Thoracic aorta (tissue), 2 donors: ENCODE measurements at regions not wholly inside any gene's neighbourhood (a gene's known extent, or its start where the extent isn't known, plus 50 kb on each side); places are given as distances from the start of the nearest gene placed in this dataset.

Experiments used
- ATAC-seq: fragments of 150-250 bp; one replicate; pipeline ENCODE4 v1.8.0; 2017; ENCODE audit warnings: low read depth; ENCODE audit not compliant: insufficient number of reproducible peaks, low FRiP score
- DNase-seq: peaks from one replicate; pipeline ENCODE4 v3.0.0-alpha.2; 2020; ENCODE audit warnings: low spot score
- H3K27ac ChIP-seq, 2 donors: fragments of 200-600 bp; sonication (generic); 1 replicate in 1 of 2; 2 replicates in 1 of 2; pipeline ENCODE4 v1.5.1; 2016; ENCODE audit warnings: mild to moderate bottlenecking in 2 of 2, moderate library complexity in 2 of 2
- H3K27me3 ChIP-seq: fragments of 200-600 bp; sonication (generic); replicated peaks from 2 replicates; pipeline ENCODE4 v1.6.0; 2016; ENCODE audit warnings: mild to moderate bottlenecking; ENCODE audit not compliant: insufficient read depth
- H3K36me3 ChIP-seq: fragments of 200-600 bp; sonication (generic); one replicate; pipeline ENCODE4 v1.5.1; 2016
- H3K4me1 ChIP-seq, 2 donors: fragments of 200-600 bp; sonication (generic); 1 replicate in 1 of 2; 2 replicates in 1 of 2; pipeline versions ENCODE4 v1.5.1 to v1.6.0; 2016; ENCODE audit warnings: low read depth in 2 of 2, mild to moderate bottlenecking in 1 of 2; ENCODE audit not compliant: control insufficient read depth in 1 of 2
- H3K4me3 ChIP-seq: fragments of 200-600 bp; sonication (generic); 2 replicates; pipeline ENCODE4 v1.5.1; 2016; ENCODE audit warnings: mild to moderate bottlenecking
- H3K9me3 ChIP-seq: fragments of 200-600 bp; sonication (generic); 2 replicates; pipeline ENCODE4 v1.5.1; 2016
- TF ChIP-seq, protein P1 (sequence below): fragments of 200-600 bp; sonication (generic); IDR thresholded peaks from one replicate; pipeline ENCODE4 v1.5.1; 2019; ENCODE audit warnings: antibody characterized with exemption

DNA sequence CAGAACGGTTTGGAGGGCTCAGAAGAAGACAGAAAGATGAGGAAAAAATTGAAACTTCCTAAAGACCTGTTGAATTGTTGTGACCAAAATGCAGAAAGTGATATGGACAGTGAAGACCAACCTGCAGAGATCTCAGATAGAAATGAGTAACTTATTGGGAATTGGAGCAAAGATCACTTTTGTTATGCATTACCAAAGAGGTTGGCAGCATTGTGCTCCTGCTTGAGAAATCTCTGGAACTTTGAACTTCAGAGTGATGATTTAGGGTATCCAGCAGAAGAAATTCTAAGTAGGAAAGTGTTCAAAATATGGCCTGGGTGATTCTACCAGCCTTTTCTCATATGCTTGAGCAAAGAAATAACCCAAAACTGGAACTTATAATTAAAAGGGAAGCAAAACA lies 136.0 kb downstream of the GJA1 start:
- Histone ChIP-seq H3K27ac (no peak overlapping the region), H3K9me3 (no peaks in the 10 kb centered on the region), H3K4me1 (peaks cover 12 to 16% of the 10 kb centered on the region in 2 donors), H3K36me3 (no peaks in the 10 kb centered on the region), H3K4me3 (no peak overlapping the region), H3K27me3 (no peaks in the 10 kb centered on the region)
- DNase-seq (no peak), ATAC-seq (no peak)
- TF ChIP-seq, protein P1, sequence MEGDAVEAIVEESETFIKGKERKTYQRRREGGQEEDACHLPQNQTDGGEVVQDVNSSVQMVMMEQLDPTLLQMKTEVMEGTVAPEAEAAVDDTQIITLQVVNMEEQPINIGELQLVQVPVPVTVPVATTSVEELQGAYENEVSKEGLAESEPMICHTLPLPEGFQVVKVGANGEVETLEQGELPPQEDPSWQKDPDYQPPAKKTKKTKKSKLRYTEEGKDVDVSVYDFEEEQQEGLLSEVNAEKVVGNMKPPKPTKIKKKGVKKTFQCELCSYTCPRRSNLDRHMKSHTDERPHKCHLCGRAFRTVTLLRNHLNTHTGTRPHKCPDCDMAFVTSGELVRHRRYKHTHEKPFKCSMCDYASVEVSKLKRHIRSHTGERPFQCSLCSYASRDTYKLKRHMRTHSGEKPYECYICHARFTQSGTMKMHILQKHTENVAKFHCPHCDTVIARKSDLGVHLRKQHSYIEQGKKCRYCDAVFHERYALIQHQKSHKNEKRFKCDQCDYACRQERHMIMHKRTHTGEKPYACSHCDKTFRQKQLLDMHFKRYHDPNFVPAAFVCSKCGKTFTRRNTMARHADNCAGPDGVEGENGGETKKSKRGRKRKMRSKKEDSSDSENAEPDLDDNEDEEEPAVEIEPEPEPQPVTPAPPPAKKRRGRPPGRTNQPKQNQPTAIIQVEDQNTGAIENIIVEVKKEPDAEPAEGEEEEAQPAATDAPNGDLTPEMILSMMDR = no peak

- Histone ChIP-seq H3K9me3 (no peaks in the 10 kb centered on the region), H3K36me3 (no peaks in the 10 kb centered on the region), H3K27me3 (no peaks in the 10 kb centered on the region), H3K4me1 (peaks cover 12 to 16% of the 10 kb centered on the region in 2 donors), H3K4me3 (peak overlapping the region; percentile 49), H3K27ac (peak overlapping the region; percentile 60 to 68)
- TF ChIP-seq, protein P1 = no peak
- ATAC-seq = no peak
- DNase-seq = no peak
These were observed 138.0 kb downstream of the GJA1 start for GRCh38 chr6:121573481-121573880.

- Histone ChIP-seq H3K27ac (no peak overlapping the region), H3K9me3 (no peaks in the 10 kb centered on the region), H3K36me3 (no peaks in the 10 kb centered on the region), H3K4me3 (no peak overlapping the region), H3K4me1 (peaks cover 12 to 25% of the 10 kb centered on the region in 2 donors), H3K27me3 (no peaks in the 10 kb centered on the region)
- no peak for ATAC-seq
- TF ChIP-seq, protein P1 = no peak
- no peak for DNase-seq
These were observed 142.8 kb downstream of the GJA1 start for GRCh38 chr6:121578216-121578615.

DNA sequence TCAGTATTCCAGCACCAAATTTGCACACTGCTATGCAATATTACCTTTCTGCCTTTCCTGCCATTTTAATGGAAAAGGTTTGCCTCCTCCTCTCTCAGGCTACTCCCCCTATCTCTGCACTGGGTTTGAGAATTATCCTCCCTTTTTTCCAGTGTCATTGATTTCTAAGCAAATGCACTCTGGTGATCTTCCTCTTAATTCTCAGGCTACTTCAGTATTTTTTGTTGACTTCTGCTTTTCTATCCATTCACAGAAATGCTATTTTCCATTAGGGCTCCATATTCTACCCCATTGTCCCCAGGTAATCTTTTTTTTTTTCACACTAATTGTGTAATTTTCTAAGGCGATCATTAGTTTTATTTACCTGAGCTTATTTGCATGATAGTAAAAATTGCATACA lies 144.0 kb downstream of the GJA1 start:
- no peak overlapping the region for H3K4me3 ChIP-seq
- no peak overlapping the region for H3K27ac ChIP-seq
- no peaks in the 10 kb centered on the region for H3K36me3 ChIP-seq
- peaks cover 0 to 25% of the 10 kb centered on the region in 2 donors for H3K4me1 ChIP-seq
- TF ChIP-seq, protein P1 = no peak
- DNase-seq (no peak), ATAC-seq (no peak)
- no peaks in the 10 kb centered on the region for H3K27me3 ChIP-seq
- H3K9me3 ChIP-seq = no peaks in the 10 kb centered on the region

- H3K36me3 ChIP-seq = no peaks in the 10 kb centered on the region
- ATAC-seq = no peak
- H3K4me3 ChIP-seq = no peak overlapping the region
- DNase-seq = no peak
- H3K27me3 ChIP-seq = no peaks in the 10 kb centered on the region
- H3K4me1 ChIP-seq = peaks cover 6 to 39% of the 10 kb centered on the region in 2 donors
- H3K9me3 ChIP-seq = no peaks in the 10 kb centered on the region
- TF ChIP-seq, protein P1 = no peak
- H3K27ac ChIP-seq = no peak overlapping the region
These were observed 145.9 kb downstream of the GJA1 start for GRCh38 chr6:121581327-121581726.
